GM23338 (cell line): ENCODE measurements at regions not wholly inside any gene's neighbourhood (a gene's known extent, or its start where the extent isn't known, plus 50 kb on each side); places are given as distances from the start of the nearest gene placed in this dataset.

Source experiments
- ATAC-seq: fragments of 200-7000 bp; cut with Tn5 transposase; 3 replicates; pipeline ENCODE4 v1.9.1; 2020
- DNase-seq: peaks from one replicate; pipeline ENCODE4 v3.0.0-alpha.2; 2015; ENCODE audit warnings: low spot score
- H2AFZ ChIP-seq: fragments of 200-600 bp; sonication (generic); 2 replicates; pipeline ENCODE4 v1.8.0; 2016; ENCODE audit warnings: antibody characterized with exemption, mild to moderate bottlenecking, moderate library complexity
- H3F3A ChIP-seq: fragments of 200-600 bp; sonication (generic); replicated peaks from 2 replicates; pipeline ENCODE4 v1.8.0; 2017; ENCODE audit warnings: antibody characterized with exemption, mixed run types, low read depth
- H3K27ac ChIP-seq: fragments of 200-600 bp; sonication (generic); 2 replicates; pipeline ENCODE4 v1.6.1; 2016; ENCODE audit warnings: low read depth
- H3K27me3 ChIP-seq: fragments of 200-600 bp; sonication (generic); 2 replicates; pipeline ENCODE4 v1.8.0; 2016; ENCODE audit warnings: mild to moderate bottlenecking, mixed run types, moderate library complexity; ENCODE audit not compliant: insufficient read depth
- H3K36me3 ChIP-seq: fragments of 200-600 bp; sonication (generic); 2 replicates; pipeline ENCODE4 v1.8.0; 2016; ENCODE audit warnings: mild to moderate bottlenecking; ENCODE audit not compliant: insufficient read depth
- H3K4me1 ChIP-seq: fragments of 200-600 bp; sonication (generic); 2 replicates; pipeline ENCODE4 v1.8.0; 2016; ENCODE audit warnings: mild to moderate bottlenecking, moderate library complexity; ENCODE audit not compliant: insufficient read depth
- H3K4me2 ChIP-seq: fragments of 200-600 bp; sonication (generic); 2 replicates; pipeline ENCODE4 v1.7.1; 2017; ENCODE audit warnings: mixed run types
- H3K4me3 ChIP-seq: fragments of 200-600 bp; sonication (generic); 2 replicates; pipeline ENCODE4 v1.6.1; 2016; ENCODE audit warnings: mixed run types
- H3K79me2 ChIP-seq: fragments of 200-600 bp; sonication (generic); replicated peaks from 2 replicates; pipeline ENCODE4 v1.8.0; 2017; ENCODE audit warnings: mild to moderate bottlenecking; ENCODE audit not compliant: insufficient read depth
- H3K9me2 ChIP-seq: fragments of 200-600 bp; sonication (generic); 2 replicates; pipeline ENCODE4 v1.8.0; 2017; ENCODE audit not compliant: insufficient read depth
- H4K20me1 ChIP-seq: fragments of 200-600 bp; sonication (generic); replicated peaks from 2 replicates; pipeline ENCODE4 v1.8.0; 2017; ENCODE audit warnings: mild to moderate bottlenecking; ENCODE audit not compliant: insufficient read depth
- H3K27ac Mint-ChIP-seq: 2 replicates; pipeline ENCODE4 v1.8.0; 2020; ENCODE audit warnings: inconsistent platforms, mild to moderate bottlenecking, moderate library complexity, mixed read lengths
- H3K27me3 Mint-ChIP-seq: 3 replicates; pipeline ENCODE4 v1.8.0; 2022; ENCODE audit warnings: low read depth, mild to moderate bottlenecking, moderate library complexity, mixed read lengths, inconsistent platforms; ENCODE audit not compliant: insufficient read depth, poor library complexity
- H3K36me3 Mint-ChIP-seq: 3 replicates; pipeline ENCODE4 v1.8.0; 2021; ENCODE audit warnings: low read depth, mild to moderate bottlenecking, inconsistent platforms, moderate library complexity, mixed read lengths
- H3K4me1 Mint-ChIP-seq: 3 replicates; pipeline ENCODE4 v1.8.0; 2020; ENCODE audit warnings: mild to moderate bottlenecking, inconsistent platforms, mixed read lengths
- H3K4me3 Mint-ChIP-seq: 3 replicates; pipeline ENCODE4 v1.8.0; 2021; ENCODE audit warnings: moderate library complexity, mild to moderate bottlenecking, inconsistent platforms, mixed read lengths
- H3K9me3 Mint-ChIP-seq: 3 replicates; pipeline ENCODE4 v1.8.0; 2020; ENCODE audit warnings: moderate library complexity, mild to moderate bottlenecking, inconsistent platforms, mixed read lengths
- CREB1 ChIP-seq: fragments of 250-450 bp; sonication (Bioruptor Pico); IDR thresholded peaks from 2 replicates; pipeline ENCODE4 v1.5.0; 2020; ENCODE audit warnings: low read depth, mild to moderate bottlenecking, moderate library complexity
- NANOG ChIP-seq: IDR thresholded peaks from 2 replicates; pipeline ENCODE4 v1.6.1; 2016; ENCODE audit warnings: antibody characterized with exemption, borderline replicate concordance
- POLR2AphosphoS5 ChIP-seq: IDR thresholded peaks from 2 replicates; pipeline ENCODE4 v1.6.1; 2016; ENCODE audit warnings: antibody characterized with exemption, low read depth
- STAT1 ChIP-seq: IDR thresholded peaks from one replicate; pipeline ENCODE4 v1.6.1; 2016; ENCODE audit warnings: antibody characterized with exemption; ENCODE audit not compliant: unreplicated experiment
- ZNF462 ChIP-seq: fragments of 250-450 bp; sonication (Bioruptor Pico); IDR thresholded peaks from 2 replicates; pipeline ENCODE4 v1.5.0; 2020; ENCODE audit warnings: mild to moderate bottlenecking, moderate library complexity
- TF ChIP-seq, protein P1 (sequence below): IDR thresholded peaks from 2 replicates; pipeline ENCODE4 v1.6.1; 2016; ENCODE audit warnings: antibody characterized with exemption

DNA sequence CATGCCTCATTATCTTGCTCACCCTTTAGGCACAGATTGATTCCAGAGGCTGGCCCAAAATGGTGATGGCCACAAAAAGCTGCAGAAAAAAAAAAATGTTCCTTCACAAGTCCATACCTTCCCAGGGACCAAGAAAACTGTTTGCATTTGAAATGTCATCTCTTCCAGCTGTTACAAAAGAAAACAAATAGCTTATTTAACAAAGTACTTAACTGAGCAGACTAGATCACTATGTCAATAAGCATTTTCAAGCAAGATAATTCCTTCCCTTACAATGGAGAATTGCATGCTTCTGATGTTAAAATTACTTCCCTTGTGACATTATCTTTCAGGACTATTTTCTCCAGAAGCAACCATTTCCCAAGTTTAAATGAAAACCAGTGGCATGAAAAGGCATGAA, 377.9 kb upstream of the KITLG start:
- Histone ChIP-seq H3K79me2 (no peaks in the 10 kb centered on the region), H3K4me2 (peak overlapping the region; percentile 28), H3K9me2 (peaks cover 6% of the 10 kb centered on the region), H3K27ac (peak overlapping the region; percentile 85), H2AFZ (no peak overlapping the region), H4K20me1 (no peaks in the 10 kb centered on the region), H3K36me3 (no peaks in the 10 kb centered on the region), H3K4me3 (peak overlapping the region; percentile 20), H3F3A (no peaks in the 10 kb centered on the region), H3K4me1 (peaks cover 65% of the 10 kb centered on the region), H3K27me3 (peaks cover 27% of the 10 kb centered on the region)
- peaks cover 65% of the 10 kb centered on the region for H3K4me1 Mint-ChIP-seq
- peak overlapping the region; percentile 35 for H3K4me3 Mint-ChIP-seq
- ATAC-seq (peak; percentile 64), DNase-seq (peak; percentile 39)
- H3K36me3 Mint-ChIP-seq, result no peaks in the 10 kb centered on the region
- H3K27me3 Mint-ChIP-seq, result peaks cover 33% of the 10 kb centered on the region
- H3K9me3 Mint-ChIP-seq, result no peaks in the 10 kb centered on the region
- TF ChIP-seq NANOG (peak; percentile 99), STAT1 (no peak), ZNF462 (CRISPR knock-in tag) (peak; percentile 42; the same call in 1 of the 2 replicates)
- peak overlapping the region; percentile 80 for H3K27ac Mint-ChIP-seq

DNA sequence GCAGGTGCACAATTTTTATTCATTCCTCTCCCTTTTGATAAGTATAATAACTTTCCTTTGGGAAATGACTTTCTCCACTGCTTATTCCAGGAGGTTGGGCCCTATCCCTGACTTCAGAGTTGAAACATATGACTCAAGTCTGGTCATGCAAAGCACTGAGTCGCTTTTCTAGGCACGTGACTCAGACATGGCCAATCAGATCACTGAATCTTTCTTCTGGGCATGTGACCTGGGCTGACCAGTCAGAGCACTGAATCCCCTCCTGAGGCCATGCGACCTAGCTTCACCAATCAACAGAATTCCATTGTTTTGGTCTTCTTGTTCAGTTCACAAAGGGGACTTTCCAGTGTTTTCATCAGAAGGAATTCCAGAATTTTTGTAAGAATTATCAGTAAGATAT, 377.1 kb upstream of the KITLG start:
- TF ChIP-seq CREB1 (CRISPR knock-in tag), result no peak
- no peak for TF ChIP-seq POLR2AphosphoS5
- TF ChIP-seq, protein P1, sequence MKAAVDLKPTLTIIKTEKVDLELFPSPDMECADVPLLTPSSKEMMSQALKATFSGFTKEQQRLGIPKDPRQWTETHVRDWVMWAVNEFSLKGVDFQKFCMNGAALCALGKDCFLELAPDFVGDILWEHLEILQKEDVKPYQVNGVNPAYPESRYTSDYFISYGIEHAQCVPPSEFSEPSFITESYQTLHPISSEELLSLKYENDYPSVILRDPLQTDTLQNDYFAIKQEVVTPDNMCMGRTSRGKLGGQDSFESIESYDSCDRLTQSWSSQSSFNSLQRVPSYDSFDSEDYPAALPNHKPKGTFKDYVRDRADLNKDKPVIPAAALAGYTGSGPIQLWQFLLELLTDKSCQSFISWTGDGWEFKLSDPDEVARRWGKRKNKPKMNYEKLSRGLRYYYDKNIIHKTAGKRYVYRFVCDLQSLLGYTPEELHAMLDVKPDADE, result no peak
- no peak overlapping the region for H2AFZ ChIP-seq
- peak overlapping the region; percentile 28; the same call in 1 of the 2 replicates for H3K4me2 ChIP-seq
- peaks cover 6% of the 10 kb centered on the region for H3K9me2 ChIP-seq
- ATAC-seq, result no peak
- H4K20me1 ChIP-seq, result no peaks in the 10 kb centered on the region
- H3K4me1 ChIP-seq, result peaks cover 71% of the 10 kb centered on the region
- Mint-ChIP-seq H3K4me1 (peaks cover 70% of the 10 kb centered on the region), H3K9me3 (no peaks in the 10 kb centered on the region; the same call in 2 of the 3 replicates), H3K36me3 (no peaks in the 10 kb centered on the region), H3K27me3 (peaks cover 40% of the 10 kb centered on the region), H3K27ac (no peak overlapping the region), H3K4me3 (no peak overlapping the region)
- H3K4me3 ChIP-seq, result no peak overlapping the region
- no peak for DNase-seq
- H3K27me3 ChIP-seq, result peaks cover 35% of the 10 kb centered on the region
- H3K79me2 ChIP-seq, result no peaks in the 10 kb centered on the region
- H3K36me3 ChIP-seq, result no peaks in the 10 kb centered on the region
- H3F3A ChIP-seq, result no peaks in the 10 kb centered on the region
- H3K27ac ChIP-seq, result peak overlapping the region; percentile 21; the same call in 1 of the 2 replicates
